SJCRH30 (cell line): ENCODE measurements at regions not wholly inside any gene's neighbourhood (a gene's known extent, or its start where the extent isn't known, plus 50 kb on each side); places are given as distances from the start of the nearest gene placed in this dataset.

Experiments used
- DNase-seq, 2 experiments: peaks; one replicate each; pipeline ENCODE4 v3.0.0-alpha.2; 2015 to 2020
- H3K27ac ChIP-seq: fragments of 250-450 bp; sonication (Bioruptor Pico); 2 replicates; pipeline ENCODE4 v1.5.1; 2020; ENCODE audit warnings: mild to moderate bottlenecking, moderate library complexity
- H3K27me3 ChIP-seq: fragments of 250-450 bp; sonication (Bioruptor Pico); 2 replicates; pipeline ENCODE4 v1.5.1; 2020; ENCODE audit warnings: mild to moderate bottlenecking, moderate library complexity
- H3K36me3 ChIP-seq: fragments of 250-450 bp; sonication (Bioruptor Pico); 2 replicates; pipeline ENCODE4 v1.5.1; 2020; ENCODE audit warnings: mild to moderate bottlenecking, moderate library complexity
- H3K4me1 ChIP-seq: fragments of 250-450 bp; sonication (Bioruptor Pico); 2 replicates; pipeline ENCODE4 v1.5.1; 2020; ENCODE audit warnings: mild to moderate bottlenecking, moderate library complexity
- H3K4me3 ChIP-seq: fragments of 250-450 bp; sonication (Bioruptor Pico); 2 replicates; pipeline ENCODE4 v1.5.1; 2020; ENCODE audit warnings: mild to moderate bottlenecking, moderate library complexity
- H3K9me3 ChIP-seq: fragments of 250-450 bp; sonication (Bioruptor Pico); replicated peaks from 2 replicates; pipeline ENCODE4 v1.5.1; 2020; ENCODE audit warnings: mild to moderate bottlenecking, moderate library complexity

- Histone ChIP-seq H3K36me3 (no peaks in the 10 kb centered on the region), H3K27ac (no peak overlapping the region), H3K27me3 (no peaks in the 10 kb centered on the region), H3K4me3 (no peak overlapping the region), H3K4me1 (no peaks in the 10 kb centered on the region), H3K9me3 (no peaks in the 10 kb centered on the region)
- DNase-seq = no peak
Measured at GRCh38 chr5:4198461-4198860, 602.8 kb downstream of the IRX1 start.

GRCh38 chr5:4199049-4199841, 603.6 kb downstream of the IRX1 start:
- Histone ChIP-seq H3K4me1 (no peaks in the 10 kb centered on the region), H3K4me3 (no peak overlapping the region), H3K27me3 (no peaks in the 10 kb centered on the region), H3K36me3 (no peaks in the 10 kb centered on the region), H3K27ac (no peak overlapping the region), H3K9me3 (no peaks in the 10 kb centered on the region)
- no peak for DNase-seq

- Histone ChIP-seq H3K4me3 (no peak overlapping the region), H3K4me1 (no peaks in the 10 kb centered on the region), H3K9me3 (no peaks in the 10 kb centered on the region), H3K27ac (no peak overlapping the region), H3K27me3 (no peaks in the 10 kb centered on the region), H3K36me3 (no peaks in the 10 kb centered on the region)
- DNase-seq = no peak
Measured at GRCh38 chr5:4203146-4203545, 607.5 kb downstream of the IRX1 start.

DNA sequence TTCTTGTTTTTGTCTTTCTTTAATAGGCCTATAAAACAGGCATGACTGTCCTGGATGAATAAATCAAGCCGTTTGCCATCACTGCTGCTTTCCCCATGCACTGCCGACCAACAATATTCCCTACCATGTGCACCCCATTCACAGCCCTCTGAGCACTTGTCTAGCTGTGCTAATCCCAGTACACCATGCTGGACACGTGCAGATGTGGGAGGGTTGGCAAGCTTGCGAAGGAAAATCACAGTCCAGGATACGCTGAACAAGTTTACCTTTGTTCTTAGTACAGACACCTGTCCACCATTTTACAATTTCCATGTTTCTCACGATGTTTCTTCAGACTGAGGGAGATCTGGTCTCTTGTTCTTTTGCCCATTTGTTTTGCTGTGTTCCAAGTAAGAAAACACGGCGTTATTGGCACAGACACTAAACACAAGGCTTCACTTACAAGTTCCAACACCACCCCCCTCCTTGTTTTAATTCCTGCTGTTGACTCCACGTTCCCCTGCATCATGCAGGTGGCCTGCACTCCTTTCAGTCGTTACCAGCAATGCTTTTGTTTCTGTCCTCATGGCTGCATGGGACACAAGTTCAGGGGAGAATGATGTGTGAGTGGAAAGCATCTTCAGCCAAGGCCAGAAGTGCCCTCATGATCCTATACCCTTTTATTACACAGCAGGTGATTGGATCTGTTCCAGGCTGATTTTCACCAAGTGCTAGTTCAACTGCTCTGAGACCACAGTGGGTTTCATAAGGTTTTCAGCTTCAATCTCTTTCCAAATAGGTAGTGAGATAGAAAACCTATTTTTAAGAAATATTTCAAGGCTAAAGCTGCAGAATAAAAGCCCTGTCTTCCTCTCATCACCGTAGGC, 608.9 kb downstream of the IRX1 start:
- no peak overlapping the region for H3K4me3 ChIP-seq
- no peak for DNase-seq
- no peaks in the 10 kb centered on the region for H3K4me1 ChIP-seq
- H3K27ac ChIP-seq = no peak overlapping the region
- H3K9me3 ChIP-seq = no peaks in the 10 kb centered on the region
- H3K27me3 ChIP-seq = no peaks in the 10 kb centered on the region
- no peaks in the 10 kb centered on the region for H3K36me3 ChIP-seq

GRCh38 chr5:4205398-4205797, 609.8 kb downstream of the IRX1 start:
- Histone ChIP-seq H3K4me3 (no peak overlapping the region), H3K4me1 (no peaks in the 10 kb centered on the region), H3K27me3 (no peaks in the 10 kb centered on the region), H3K9me3 (no peaks in the 10 kb centered on the region), H3K27ac (no peak overlapping the region), H3K36me3 (no peaks in the 10 kb centered on the region)
- no peak for DNase-seq

GRCh38 chr5:4206127-4206526, 610.5 kb downstream of the IRX1 start:
- DNase-seq = no peak
- Histone ChIP-seq H3K4me3 (no peak overlapping the region), H3K9me3 (no peaks in the 10 kb centered on the region), H3K27me3 (no peaks in the 10 kb centered on the region), H3K4me1 (no peaks in the 10 kb centered on the region), H3K27ac (no peak overlapping the region), H3K36me3 (no peaks in the 10 kb centered on the region)

DNA sequence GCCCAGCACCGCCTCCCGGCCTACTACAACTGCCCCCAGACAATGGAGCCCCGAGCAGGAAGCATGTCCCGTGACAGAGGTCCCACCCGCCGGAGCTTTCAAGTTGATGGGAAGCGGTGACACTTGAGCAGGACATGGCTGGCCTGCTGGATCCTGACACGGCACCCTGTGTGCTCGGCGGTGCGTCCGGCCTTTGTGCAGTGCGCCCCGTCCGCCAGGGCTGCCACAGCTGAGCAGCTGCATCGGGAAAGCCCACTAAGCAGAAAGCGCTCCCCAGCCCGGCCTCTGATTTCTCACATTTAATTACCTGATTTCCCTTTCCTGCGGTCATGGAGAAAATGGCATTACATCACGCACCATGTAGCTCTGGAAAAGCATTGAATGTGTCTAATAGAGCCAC, 611.9 kb downstream of the IRX1 start:
- H3K27me3 ChIP-seq = no peaks in the 10 kb centered on the region
- no peak overlapping the region for H3K4me3 ChIP-seq
- H3K27ac ChIP-seq = no peak overlapping the region
- H3K4me1 ChIP-seq = no peaks in the 10 kb centered on the region
- no peaks in the 10 kb centered on the region for H3K36me3 ChIP-seq
- DNase-seq = no peak
- H3K9me3 ChIP-seq = no peaks in the 10 kb centered on the region

DNA sequence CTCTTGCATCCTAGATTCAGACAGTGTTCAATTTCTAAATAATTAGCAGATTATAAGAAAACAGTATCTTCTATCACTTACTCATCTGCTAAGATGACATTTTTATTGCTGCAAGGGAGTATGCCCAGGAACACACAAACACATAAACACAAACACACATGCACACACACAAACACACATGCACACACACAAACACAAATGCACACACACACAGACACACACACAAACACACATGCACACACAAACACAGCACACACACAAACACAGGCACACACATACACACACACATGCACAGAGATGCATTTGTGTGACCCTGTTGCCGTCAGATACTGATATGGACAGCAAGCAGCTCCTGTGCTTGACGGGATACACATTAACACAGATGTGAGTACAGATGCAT, 612.9 kb downstream of the IRX1 start:
- Histone ChIP-seq H3K4me3 (no peak overlapping the region), H3K4me1 (no peaks in the 10 kb centered on the region), H3K27ac (no peak overlapping the region), H3K27me3 (no peaks in the 10 kb centered on the region), H3K36me3 (no peaks in the 10 kb centered on the region), H3K9me3 (no peaks in the 10 kb centered on the region)
- no peak for DNase-seq

GRCh38 chr5:4208996-4209395, 613.4 kb downstream of the IRX1 start:
- no peak overlapping the region for H3K4me3 ChIP-seq
- H3K27me3 ChIP-seq = no peaks in the 10 kb centered on the region
- DNase-seq = no peak
- no peaks in the 10 kb centered on the region for H3K9me3 ChIP-seq
- H3K4me1 ChIP-seq = no peaks in the 10 kb centered on the region
- no peak overlapping the region for H3K27ac ChIP-seq
- no peaks in the 10 kb centered on the region for H3K36me3 ChIP-seq

- Histone ChIP-seq H3K27me3 (no peaks in the 10 kb centered on the region), H3K4me1 (no peaks in the 10 kb centered on the region), H3K27ac (no peak overlapping the region), H3K4me3 (no peak overlapping the region), H3K9me3 (no peaks in the 10 kb centered on the region), H3K36me3 (no peaks in the 10 kb centered on the region)
- no peak for DNase-seq
Measured at GRCh38 chr5:4212071-4212739, 616.6 kb downstream of the IRX1 start.

GRCh38 chr5:4212981-4213819, 617.6 kb downstream of the IRX1 start:
- Histone ChIP-seq H3K4me1 (no peaks in the 10 kb centered on the region), H3K4me3 (no peak overlapping the region), H3K27ac (no peak overlapping the region), H3K36me3 (no peaks in the 10 kb centered on the region), H3K9me3 (no peaks in the 10 kb centered on the region), H3K27me3 (no peaks in the 10 kb centered on the region)
- no peak for DNase-seq

DNA sequence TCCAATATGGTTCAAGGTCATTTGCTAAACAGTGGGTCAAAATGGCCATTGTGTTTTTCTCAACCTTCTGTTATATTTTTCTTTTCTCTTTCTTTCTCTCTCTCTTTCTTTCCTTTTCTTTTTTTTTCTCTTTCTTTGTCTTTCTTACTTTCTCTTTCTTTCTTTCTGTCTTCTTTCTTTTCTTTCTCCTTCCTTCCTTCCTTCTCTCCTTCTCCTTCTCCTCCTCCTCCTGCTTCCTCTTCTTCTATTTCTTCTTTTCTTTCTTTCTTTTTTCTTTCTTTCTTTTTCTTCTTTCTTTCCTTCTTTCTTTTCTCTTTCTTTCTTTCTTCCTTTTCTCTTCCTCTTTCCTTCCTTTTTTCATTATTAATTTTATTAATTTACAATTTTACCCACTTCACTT, 619.5 kb downstream of the IRX1 start:
- no peaks in the 10 kb centered on the region for H3K4me1 ChIP-seq
- DNase-seq = no peak
- H3K36me3 ChIP-seq = no peaks in the 10 kb centered on the region
- H3K4me3 ChIP-seq = no peak overlapping the region
- H3K27ac ChIP-seq = no peak overlapping the region
- H3K9me3 ChIP-seq = no peaks in the 10 kb centered on the region
- H3K27me3 ChIP-seq = no peaks in the 10 kb centered on the region

DNA sequence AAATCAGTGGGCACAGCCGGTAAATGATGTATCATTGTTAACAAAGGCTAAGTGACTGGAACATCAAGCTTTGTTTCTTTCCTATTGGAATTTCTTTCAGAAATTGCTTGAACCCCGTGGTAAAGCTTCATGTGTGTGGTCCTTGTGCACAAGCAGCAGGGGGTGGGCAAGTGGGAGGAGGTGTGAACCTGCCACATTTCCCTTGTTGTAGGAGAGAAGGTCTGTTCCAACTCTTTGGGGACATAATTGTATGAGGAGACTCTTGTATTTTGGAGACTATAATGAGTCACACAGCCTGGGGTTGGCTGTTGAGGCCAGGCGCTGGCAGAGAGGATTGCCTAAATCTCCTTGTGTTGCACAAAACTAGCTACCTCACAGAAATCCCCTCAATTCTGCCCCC, 620.5 kb downstream of the IRX1 start:
- Histone ChIP-seq H3K36me3 (no peaks in the 10 kb centered on the region), H3K27ac (no peak overlapping the region), H3K27me3 (no peaks in the 10 kb centered on the region), H3K4me3 (no peak overlapping the region), H3K9me3 (no peaks in the 10 kb centered on the region), H3K4me1 (no peaks in the 10 kb centered on the region)
- DNase-seq = no peak

- Histone ChIP-seq H3K9me3 (no peaks in the 10 kb centered on the region), H3K27me3 (no peaks in the 10 kb centered on the region), H3K36me3 (no peaks in the 10 kb centered on the region), H3K4me3 (no peak overlapping the region), H3K4me1 (no peaks in the 10 kb centered on the region), H3K27ac (no peak overlapping the region)
- DNase-seq = no peak
Measured at GRCh38 chr5:4220016-4220415, 624.4 kb downstream of the IRX1 start.
